ENCODE measurements at regions not wholly inside any gene's neighbourhood (a gene's known extent, or its start where the extent isn't known, plus 50 kb on each side); places are given as distances from the start of the nearest gene placed in this dataset.
"Not testable (repeated sequence)": the region's sequence is repeated elsewhere in the genome, so short reads cannot be mapped to it uniquely, and the experiment has no call there.

GRCh38 chr18:43847164-43848091, 570.1 kb upstream of the SYT4 start:
- DNase-seq: no peak
- Histone ChIP-seq H3K4me3 (no peak overlapping the region), H3K36me3 (ENCODE audit: low read depth) (no peaks in the 10 kb centered on the region), H3K4me1 (ENCODE audit: low read depth) (no peaks in the 10 kb centered on the region), H3K9me3 (no peaks in the 10 kb centered on the region)
- intact Hi-C loops (cut with DNase I, micrococcal nuclease): no loop called here
- ATAC-seq: no peak
- TF ChIP-seq CTCF (IDR thresholded peaks at IDR 0.05): no peak

- H3K9me3 ChIP-seq; H3K4me3 ChIP-seq; DNase-seq; H3K4me1 ChIP-seq (ENCODE audit: low read depth); ATAC-seq; H3K36me3 ChIP-seq (ENCODE audit: low read depth); intact Hi-C loops (cut with DNase I, micrococcal nuclease): not testable (repeated sequence)
These were observed 572.5 kb upstream of the SYT4 start for GRCh38 chr18:43849831-43850230.

GRCh38 chr18:43855376-43855775, 578.1 kb upstream of the SYT4 start:
- TF ChIP-seq CTCF (IDR thresholded peaks at IDR 0.05): no peak
- ATAC-seq (no peak), DNase-seq (no peak)
- Histone ChIP-seq H3K9me3 (no peaks in the 10 kb centered on the region), H3K4me1 (ENCODE audit: low read depth) (no peaks in the 10 kb centered on the region), H3K4me3 (no peak overlapping the region), H3K36me3 (ENCODE audit: low read depth) (no peaks in the 10 kb centered on the region)
- intact Hi-C loops (cut with DNase I, micrococcal nuclease): no loop called here

- peak; percentile 38 for ATAC-seq
- intact Hi-C loops (cut with DNase I, micrococcal nuclease): no loop called here
- no peak for DNase-seq
These were observed 585.9 kb upstream of the SYT4 start for GRCh38 chr18:43863180-43863579.

GRCh38 chr18:43866696-43867095, 589.4 kb upstream of the SYT4 start:
- TF ChIP-seq CTCF (IDR thresholded peaks at IDR 0.05): no peak
- intact Hi-C loops (cut with DNase I, micrococcal nuclease): no loop called here
- no peaks in the 10 kb centered on the region for H3K4me1 ChIP-seq (ENCODE audit: low read depth)
- no peaks in the 10 kb centered on the region for H3K9me3 ChIP-seq
- H3K36me3 ChIP-seq (ENCODE audit: low read depth): no peaks in the 10 kb centered on the region
- H3K4me3 ChIP-seq: no peak overlapping the region
- no peak for ATAC-seq
- DNase-seq: no peak

More at GRCh38 chr18:43863180-43863579, 585.9 kb upstream of the SYT4 start:
- Histone ChIP-seq H3K9me3 (no peaks in the 10 kb centered on the region), H3K4me1 (ENCODE audit: low read depth) (no peaks in the 10 kb centered on the region), H3K4me3 (no peak overlapping the region), H3K36me3 (ENCODE audit: low read depth) (no peaks in the 10 kb centered on the region)
- no peak for TF ChIP-seq CTCF (IDR thresholded peaks at IDR 0.05)

GRCh38 chr18:43868497-43868995, 591.3 kb upstream of the SYT4 start:
- intact Hi-C loops (cut with DNase I, micrococcal nuclease): no loop called here
- Histone ChIP-seq H3K4me3 (no peak overlapping the region), H3K4me1 (ENCODE audit: low read depth) (no peaks in the 10 kb centered on the region), H3K9me3 (no peaks in the 10 kb centered on the region), H3K36me3 (ENCODE audit: low read depth) (no peaks in the 10 kb centered on the region)
- DNase-seq (no peak), ATAC-seq (no peak)
- TF ChIP-seq CTCF (IDR thresholded peaks at IDR 0.05): no peak
